WERI-Rb-1 (cell line): ENCODE measurements at regions not wholly inside any gene's neighbourhood (a gene's known extent, or its start where the extent isn't known, plus 50 kb on each side); places are given as distances from the start of the nearest gene placed in this dataset.
"Not testable (repeated sequence)": the region's sequence is repeated elsewhere in the genome, so short reads cannot be mapped to it uniquely, and the experiment has no call there.

ENCODE experiments used
- DNase-seq: peaks from one replicate; pipeline ENCODE4 v3.0.0-alpha.2; 2020
- H3K27ac ChIP-seq: fragments of 250-450 bp; sonication (Bioruptor Pico); 2 replicates; pipeline ENCODE4 v1.5.1; 2020; ENCODE audit warnings: mild to moderate bottlenecking, moderate library complexity
- H3K27me3 ChIP-seq: fragments of 250-450 bp; sonication (Bioruptor Pico); 2 replicates; pipeline ENCODE4 v1.5.1; 2021; ENCODE audit warnings: mild to moderate bottlenecking, low read depth, moderate library complexity; ENCODE audit not compliant: insufficient read depth, severe bottlenecking
- H3K36me3 ChIP-seq: fragments of 250-450 bp; sonication (Bioruptor Pico); 2 replicates; pipeline ENCODE4 v1.5.1; 2020; ENCODE audit warnings: mild to moderate bottlenecking, moderate library complexity
- H3K4me3 ChIP-seq: 2 replicates; pipeline ENCODE4 v1.5.1; 2011; ENCODE audit warnings: low read depth, mild to moderate bottlenecking, control low read depth, low read length
- H3K9me3 ChIP-seq: fragments of 250-450 bp; sonication (Bioruptor Pico); 2 replicates; pipeline ENCODE4 v1.5.1; 2021; ENCODE audit warnings: mild to moderate bottlenecking, moderate library complexity; ENCODE audit not compliant: severe bottlenecking
- CTCF ChIP-seq: IDR thresholded peaks from 2 replicates; pipeline ENCODE4 v1.5.1; 2011; ENCODE audit warnings: low read depth, mild to moderate bottlenecking, control low read depth, inconsistent platforms, low read length

GRCh38 chr18:59799383-59800015, 100.3 kb upstream of the PMAIP1 start:
- no peak overlapping the region for H3K4me3 ChIP-seq
- DNase-seq, result no peak
- H3K36me3 ChIP-seq, result no peaks in the 10 kb centered on the region
- H3K9me3 ChIP-seq, result peaks cover 17% of the 10 kb centered on the region
- no peak overlapping the region for H3K27ac ChIP-seq
- H3K27me3 ChIP-seq, result no peaks in the 10 kb centered on the region
- no peak for TF ChIP-seq CTCF

GRCh38 chr18:59795882-59796281, 98.7 kb upstream of the CCBE1 start:
- Histone ChIP-seq H3K4me3 (no peak overlapping the region), H3K27me3 (no peaks in the 10 kb centered on the region), H3K27ac (no peak overlapping the region), H3K9me3 (peaks cover 7% of the 10 kb centered on the region), H3K36me3 (no peaks in the 10 kb centered on the region)
- no peak for DNase-seq
- no peak for TF ChIP-seq CTCF

GRCh38 chr18:59792353-59792752, 95.1 kb upstream of the CCBE1 start:
- H3K4me3 ChIP-seq, result no peak overlapping the region
- DNase-seq, result no peak
- no peak overlapping the region for H3K27ac ChIP-seq
- H3K9me3 ChIP-seq, result peaks cover 2% of the 10 kb centered on the region
- no peak for TF ChIP-seq CTCF
- H3K36me3 ChIP-seq, result no peaks in the 10 kb centered on the region
- H3K27me3 ChIP-seq, result no peaks in the 10 kb centered on the region

- not testable (repeated sequence) for H3K9me3 ChIP-seq, H3K27me3 ChIP-seq, DNase-seq, H3K36me3 ChIP-seq, H3K27ac ChIP-seq, H3K4me3 ChIP-seq
Measured at GRCh38 chr18:59790346-59790936, 93.2 kb upstream of the CCBE1 start.

- no peak for TF ChIP-seq CTCF
- Histone ChIP-seq H3K27ac (no peak overlapping the region), H3K27me3 (no peaks in the 10 kb centered on the region), H3K36me3 (no peaks in the 10 kb centered on the region), H3K9me3 (no peaks in the 10 kb centered on the region), H3K4me3 (no peak overlapping the region)
- no peak for DNase-seq
Measured at GRCh38 chr18:59788791-59789106, 91.5 kb upstream of the CCBE1 start.

- H3K36me3 ChIP-seq, result no peaks in the 10 kb centered on the region
- no peak overlapping the region for H3K27ac ChIP-seq
- H3K27me3 ChIP-seq, result no peaks in the 10 kb centered on the region
- DNase-seq, result no peak
- no peaks in the 10 kb centered on the region for H3K9me3 ChIP-seq
- no peak overlapping the region for H3K4me3 ChIP-seq
- TF ChIP-seq CTCF, result no peak
Measured at GRCh38 chr18:59787998-59788790, 91.0 kb upstream of the CCBE1 start.
